Stimulated activated CD4-positive, alpha-beta T cell treated with anti-CD3 and anti-CD28 coated beads, Interleukin-1b, Interleukin-23, amount 100 ng/mL, for 4 hours (primary cell): ENCODE measurements at regions not wholly inside any gene's neighbourhood (a gene's known extent, or its start where the extent isn't known, plus 50 kb on each side); places are given as distances from the start of the nearest gene placed in this dataset.
A peak's percentile ranks its signal among the peaks of the same experiment; 100 is the strongest.

Experiments
- DNase-seq, 2 donors: peaks; one replicate each; pipeline ENCODE4 v3.0.0-alpha.2; 2020; ENCODE audit warnings: low read depth in 2 of 2

DNA sequence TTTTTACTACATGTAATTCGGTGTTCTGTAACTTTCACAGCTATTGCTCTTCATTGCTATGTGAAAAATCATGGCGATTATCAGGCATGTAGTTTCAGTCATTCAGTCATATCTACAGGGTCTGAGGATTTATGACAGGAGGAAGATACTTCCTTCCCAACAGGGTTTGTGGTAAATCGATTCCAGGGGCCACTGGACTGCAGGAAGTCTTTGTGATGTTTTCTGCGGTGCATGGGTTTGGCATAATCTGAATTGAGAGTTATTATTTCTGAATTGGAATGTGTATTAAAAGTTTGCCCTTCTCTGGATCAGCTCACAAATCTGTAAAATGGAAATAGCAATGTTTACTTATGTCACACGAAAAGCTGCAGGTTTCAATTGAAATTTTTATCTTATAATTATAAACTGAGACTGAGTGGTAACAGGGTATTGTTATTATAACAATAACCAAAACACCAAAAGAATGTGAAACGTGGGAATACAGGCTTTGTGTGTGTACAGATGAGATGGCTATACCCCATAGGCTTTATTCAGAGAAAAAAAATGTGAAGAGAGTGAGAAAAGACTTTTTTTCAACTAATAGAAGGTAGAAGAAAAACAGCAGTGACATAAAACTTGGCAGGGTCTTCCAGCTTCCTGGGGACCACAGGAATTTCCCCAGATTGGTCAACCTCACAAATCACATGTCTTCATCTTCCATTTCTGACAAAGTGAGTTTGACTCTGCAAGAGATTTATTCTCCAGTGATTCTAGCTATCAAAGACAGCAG, 307.7 kb upstream of the NFE2L3 start:
- no peak for DNase-seq

- DNase-seq = no peak
Observed at GRCh38 chr7:25845464-25845863, 306.5 kb upstream of the NFE2L3 start.

DNA sequence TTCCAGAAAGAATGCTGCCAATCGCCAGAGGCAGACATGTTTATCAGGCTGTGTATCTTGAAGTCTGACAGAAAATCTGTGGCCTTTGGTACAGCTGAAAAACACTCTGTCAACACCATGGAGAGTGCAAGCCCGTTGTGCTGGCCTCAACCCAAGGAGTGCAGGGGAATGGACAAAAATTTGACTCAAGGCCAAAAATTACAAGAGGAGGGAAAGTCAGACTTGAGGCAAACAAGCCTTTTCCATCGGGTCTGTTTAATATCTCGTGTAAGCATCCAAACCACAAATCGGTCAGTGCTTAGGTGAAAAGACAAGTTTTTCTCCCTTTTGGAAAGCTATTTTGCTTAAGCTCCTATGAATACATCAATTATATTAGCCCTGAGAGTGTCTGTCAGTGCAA, 305.3 kb upstream of the NFE2L3 start:
- DNase-seq = no peak

- DNase-seq = no peak
Observed at GRCh38 chr7:25847336-25848070, 304.5 kb upstream of the NFE2L3 start.

- DNase-seq = no peak
Observed at GRCh38 chr7:25849500-25850184, 302.4 kb upstream of the NFE2L3 start.

GRCh38 chr7:25850216-25850615, 301.8 kb upstream of the NFE2L3 start:
- DNase-seq = no peak

- no peak for DNase-seq
Observed at GRCh38 chr7:25850735-25851134, 301.3 kb upstream of the NFE2L3 start.

- peak; percentile 40 to 42 for DNase-seq
Observed at GRCh38 chr7:25851332-25852210, 300.4 kb upstream of the NFE2L3 start.

GRCh38 chr7:25852211-25852938, 299.6 kb upstream of the NFE2L3 start:
- DNase-seq = no peak

GRCh38 chr7:25852939-25853271, 299.1 kb upstream of the NFE2L3 start:
- DNase-seq = no peak

GRCh38 chr7:25853314-25853713, 298.7 kb upstream of the NFE2L3 start:
- DNase-seq = no peak

DNA sequence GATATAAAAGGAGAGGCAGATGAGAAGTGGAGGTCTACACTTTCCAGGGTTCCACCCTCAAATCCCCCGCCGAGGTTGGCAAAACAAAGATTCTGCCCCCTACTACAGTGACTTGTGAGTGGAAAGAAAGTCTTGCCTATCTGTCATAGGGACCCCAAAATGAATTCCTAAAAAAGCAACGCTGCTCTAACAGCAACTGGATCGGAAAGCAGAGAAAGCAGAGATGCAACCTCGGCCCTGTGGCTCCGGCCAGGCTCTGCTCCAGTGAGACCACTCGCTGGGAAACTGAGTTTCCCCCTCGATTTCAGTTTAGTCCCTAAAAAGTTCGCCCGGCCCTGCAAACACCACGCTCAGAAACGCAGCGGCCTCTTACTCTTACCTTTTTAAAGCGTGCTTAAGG, 297.9 kb upstream of the NFE2L3 start:
- DNase-seq = no peak

DNA sequence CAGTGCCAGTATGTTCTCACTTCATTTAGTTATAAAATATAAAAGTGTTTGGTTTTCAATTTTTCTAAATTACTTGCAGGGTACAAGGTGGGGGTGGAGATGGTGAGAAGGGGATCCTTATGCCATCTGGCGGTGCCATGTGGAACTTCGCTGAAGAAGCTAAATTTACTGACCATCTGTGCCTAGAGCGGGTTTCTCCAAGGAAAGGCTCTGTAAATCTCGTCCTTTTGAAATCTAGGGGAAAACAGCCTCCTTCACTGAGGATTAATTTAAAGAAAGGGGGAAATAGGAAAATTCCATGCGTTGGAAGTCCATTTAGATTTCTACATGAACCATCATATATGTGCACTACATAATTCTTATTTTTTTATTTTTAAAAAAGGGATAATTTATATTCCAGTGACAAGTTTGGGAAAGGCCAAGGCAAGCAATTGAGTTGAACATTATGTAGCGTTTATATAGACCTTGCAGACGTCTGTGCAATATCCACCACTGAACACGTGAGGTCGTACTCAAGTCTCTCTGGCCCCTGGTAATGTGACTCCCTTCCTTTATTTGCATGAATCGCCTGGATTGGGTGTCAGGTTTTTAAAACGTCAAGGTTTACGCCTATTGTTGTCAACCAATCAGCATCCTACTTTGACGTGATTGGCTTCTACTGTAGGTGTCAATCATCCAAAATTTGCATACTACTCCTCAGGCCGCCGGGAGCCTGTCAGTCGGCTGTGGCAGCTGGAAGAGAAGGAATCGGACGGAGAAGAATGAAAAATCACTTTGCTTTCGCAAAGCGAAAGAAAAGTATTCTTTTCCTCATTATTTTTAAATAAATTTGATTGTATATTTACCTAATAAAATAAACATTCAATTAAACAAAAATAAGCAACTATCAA, 297.1 kb upstream of the NFE2L3 start:
- DNase-seq = no peak

GRCh38 chr7:25855854-25856782, 295.9 kb upstream of the NFE2L3 start:
- no peak for DNase-seq

DNA sequence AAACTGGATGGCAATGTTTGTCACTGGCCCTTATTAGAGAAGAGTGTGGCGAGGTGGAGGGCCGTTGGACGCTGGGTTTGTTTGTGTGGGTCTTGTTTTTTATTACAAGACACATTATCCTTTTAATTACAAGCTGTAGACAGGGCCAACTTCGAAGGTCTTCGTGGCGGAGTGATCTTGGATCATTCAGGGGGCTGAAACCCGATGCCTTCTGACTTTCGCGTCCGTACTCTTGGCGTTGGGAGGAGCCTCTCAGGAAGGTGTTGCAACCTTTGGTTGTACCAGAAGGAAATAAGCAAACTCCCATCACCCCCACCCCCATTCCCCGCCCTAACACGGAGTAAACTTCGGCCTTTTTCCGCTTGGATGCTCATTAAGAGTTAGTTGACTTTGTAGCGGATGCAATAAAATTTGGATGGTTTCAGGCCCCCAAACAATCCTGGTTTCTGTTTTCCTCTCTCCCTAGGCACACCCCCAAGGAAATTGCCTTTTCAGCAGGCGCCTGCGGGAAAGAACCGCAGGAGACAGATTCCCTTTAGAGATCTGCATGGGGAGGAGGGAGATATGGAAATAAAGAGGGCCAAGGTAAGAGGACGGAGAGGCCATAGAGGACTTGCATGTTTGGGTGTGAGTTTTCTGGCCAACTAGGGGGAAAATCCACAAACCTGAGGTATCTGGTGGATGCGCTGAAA, 294.5 kb upstream of the NFE2L3 start:
- DNase-seq = no peak

GRCh38 chr7:25858200-25858524, 293.8 kb upstream of the NFE2L3 start:
- DNase-seq = no peak

DNA sequence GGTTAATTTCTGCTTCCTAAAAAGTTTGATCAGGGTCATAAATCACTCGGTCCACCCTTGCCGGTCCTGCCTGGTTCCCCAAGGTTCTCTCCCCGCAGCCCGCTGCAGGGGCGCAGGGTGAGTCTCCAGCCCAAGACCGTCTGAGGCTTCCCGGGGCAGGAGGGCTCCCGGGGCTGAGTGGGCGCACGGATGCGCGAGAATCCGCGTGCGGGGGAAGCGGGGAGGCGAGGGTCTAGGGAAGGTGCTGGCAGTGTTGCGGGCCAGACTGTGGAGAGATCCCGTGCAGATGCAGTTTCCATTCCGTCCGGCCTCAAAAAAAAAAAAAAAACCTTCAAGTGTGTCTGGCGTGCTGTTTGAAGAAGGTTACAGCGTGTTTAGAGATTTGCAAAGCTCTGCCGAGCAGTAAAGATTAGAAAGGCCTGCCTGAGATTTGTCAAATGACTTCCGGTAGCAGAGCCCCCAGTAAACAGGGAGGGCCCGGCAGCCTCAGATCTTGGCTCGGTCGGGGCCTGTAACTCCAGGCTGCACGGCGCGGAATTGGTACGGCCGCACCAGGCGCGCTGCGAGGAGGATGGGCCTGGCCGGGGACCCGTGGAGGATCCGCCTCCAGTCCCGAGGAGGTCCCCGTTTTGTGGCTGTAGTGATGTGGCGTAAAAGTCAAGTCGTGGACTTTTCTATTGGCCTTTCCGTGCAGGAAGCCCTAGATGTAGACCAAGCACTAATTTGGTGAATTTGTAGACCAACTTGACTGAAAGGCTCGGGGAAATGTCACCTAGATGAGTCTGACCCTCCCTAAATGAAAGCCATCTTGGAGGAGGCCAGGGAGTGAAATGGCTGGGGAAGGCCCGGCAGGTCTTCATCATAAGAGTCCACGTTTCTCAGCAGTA, 293.2 kb upstream of the NFE2L3 start:
- DNase-seq = no peak
